ENCODE measurements at regions not wholly inside any gene's neighbourhood (a gene's known extent, or its start where the extent isn't known, plus 50 kb on each side); places are given as distances from the start of the nearest gene placed in this dataset.

- no peak for TF ChIP-seq EZH2 (IDR thresholded peaks at IDR 0.05; ENCODE audit: borderline replicate concordance, low read depth, low read length, poor library complexity, severe bottlenecking)
- TF ChIP-seq, protein P1, sequence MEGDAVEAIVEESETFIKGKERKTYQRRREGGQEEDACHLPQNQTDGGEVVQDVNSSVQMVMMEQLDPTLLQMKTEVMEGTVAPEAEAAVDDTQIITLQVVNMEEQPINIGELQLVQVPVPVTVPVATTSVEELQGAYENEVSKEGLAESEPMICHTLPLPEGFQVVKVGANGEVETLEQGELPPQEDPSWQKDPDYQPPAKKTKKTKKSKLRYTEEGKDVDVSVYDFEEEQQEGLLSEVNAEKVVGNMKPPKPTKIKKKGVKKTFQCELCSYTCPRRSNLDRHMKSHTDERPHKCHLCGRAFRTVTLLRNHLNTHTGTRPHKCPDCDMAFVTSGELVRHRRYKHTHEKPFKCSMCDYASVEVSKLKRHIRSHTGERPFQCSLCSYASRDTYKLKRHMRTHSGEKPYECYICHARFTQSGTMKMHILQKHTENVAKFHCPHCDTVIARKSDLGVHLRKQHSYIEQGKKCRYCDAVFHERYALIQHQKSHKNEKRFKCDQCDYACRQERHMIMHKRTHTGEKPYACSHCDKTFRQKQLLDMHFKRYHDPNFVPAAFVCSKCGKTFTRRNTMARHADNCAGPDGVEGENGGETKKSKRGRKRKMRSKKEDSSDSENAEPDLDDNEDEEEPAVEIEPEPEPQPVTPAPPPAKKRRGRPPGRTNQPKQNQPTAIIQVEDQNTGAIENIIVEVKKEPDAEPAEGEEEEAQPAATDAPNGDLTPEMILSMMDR (conservative IDR thresholded peaks at IDR 0.05; ENCODE audit: low read depth, low read length): no peak
Measured at GRCh38 chr17:71325886-71326285, 794.9 kb upstream of the SOX9 start.
